ENCODE measurements at regions not wholly inside any gene's neighbourhood (a gene's known extent, or its start where the extent isn't known, plus 50 kb on each side); places are given as distances from the start of the nearest gene placed in this dataset.

DNA sequence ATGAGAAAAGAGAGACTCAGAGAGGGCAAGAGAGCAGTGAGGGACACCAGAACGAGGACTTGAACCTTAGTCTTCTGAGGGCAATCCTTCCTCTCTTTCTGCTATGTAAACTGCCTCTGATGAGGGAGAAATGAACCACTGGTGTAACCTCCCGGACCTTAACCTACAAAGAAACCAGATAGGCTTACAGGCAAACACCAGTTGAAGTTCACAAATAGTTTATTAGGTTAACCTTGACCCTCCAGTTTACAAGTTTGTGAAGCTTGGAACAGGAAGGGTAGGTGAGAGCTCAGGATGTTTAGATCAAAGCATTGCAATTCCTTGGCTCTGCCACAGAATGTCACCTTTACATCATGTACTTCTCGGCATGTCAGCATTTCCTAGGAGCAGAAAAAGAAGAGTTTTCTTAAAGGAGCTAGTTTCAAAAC is 486.4 kb upstream of the SPRED2 start (continued):
- no peak for TF ChIP-seq BRCA1 (CRISPR knock-in tag; IDR thresholded peaks at IDR 0.05)
- TF ChIP-seq, protein P1, sequence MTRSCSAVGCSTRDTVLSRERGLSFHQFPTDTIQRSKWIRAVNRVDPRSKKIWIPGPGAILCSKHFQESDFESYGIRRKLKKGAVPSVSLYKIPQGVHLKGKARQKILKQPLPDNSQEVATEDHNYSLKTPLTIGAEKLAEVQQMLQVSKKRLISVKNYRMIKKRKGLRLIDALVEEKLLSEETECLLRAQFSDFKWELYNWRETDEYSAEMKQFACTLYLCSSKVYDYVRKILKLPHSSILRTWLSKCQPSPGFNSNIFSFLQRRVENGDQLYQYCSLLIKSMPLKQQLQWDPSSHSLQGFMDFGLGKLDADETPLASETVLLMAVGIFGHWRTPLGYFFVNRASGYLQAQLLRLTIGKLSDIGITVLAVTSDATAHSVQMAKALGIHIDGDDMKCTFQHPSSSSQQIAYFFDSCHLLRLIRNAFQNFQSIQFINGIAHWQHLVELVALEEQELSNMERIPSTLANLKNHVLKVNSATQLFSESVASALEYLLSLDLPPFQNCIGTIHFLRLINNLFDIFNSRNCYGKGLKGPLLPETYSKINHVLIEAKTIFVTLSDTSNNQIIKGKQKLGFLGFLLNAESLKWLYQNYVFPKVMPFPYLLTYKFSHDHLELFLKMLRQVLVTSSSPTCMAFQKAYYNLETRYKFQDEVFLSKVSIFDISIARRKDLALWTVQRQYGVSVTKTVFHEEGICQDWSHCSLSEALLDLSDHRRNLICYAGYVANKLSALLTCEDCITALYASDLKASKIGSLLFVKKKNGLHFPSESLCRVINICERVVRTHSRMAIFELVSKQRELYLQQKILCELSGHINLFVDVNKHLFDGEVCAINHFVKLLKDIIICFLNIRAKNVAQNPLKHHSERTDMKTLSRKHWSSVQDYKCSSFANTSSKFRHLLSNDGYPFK (CRISPR knock-in tag; IDR thresholded peaks at IDR 0.05; ENCODE audit: borderline replicate concordance), result no peak
- TF ChIP-seq KLF9 (CRISPR knock-in tag; IDR thresholded peaks at IDR 0.05; ENCODE audit: low read depth), result no peak
- TF ChIP-seq ZNF34 (CRISPR knock-in tag; IDR thresholded peaks at IDR 0.05; ENCODE audit: borderline replicate concordance), result no peak
- no peak for TF ChIP-seq HMGA1 (CRISPR knock-in tag; conservative IDR thresholded peaks at IDR 0.05)
- TF ChIP-seq, protein P2, sequence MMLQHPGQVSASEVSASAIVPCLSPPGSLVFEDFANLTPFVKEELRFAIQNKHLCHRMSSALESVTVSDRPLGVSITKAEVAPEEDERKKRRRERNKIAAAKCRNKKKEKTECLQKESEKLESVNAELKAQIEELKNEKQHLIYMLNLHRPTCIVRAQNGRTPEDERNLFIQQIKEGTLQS (CRISPR knock-in tag; IDR thresholded peaks at IDR 0.05), result no peak
- no peak for TF ChIP-seq EZH2 (conservative IDR thresholded peaks at IDR 0.05; ENCODE audit: low read depth, low read length)
- TF ChIP-seq, protein P3, sequence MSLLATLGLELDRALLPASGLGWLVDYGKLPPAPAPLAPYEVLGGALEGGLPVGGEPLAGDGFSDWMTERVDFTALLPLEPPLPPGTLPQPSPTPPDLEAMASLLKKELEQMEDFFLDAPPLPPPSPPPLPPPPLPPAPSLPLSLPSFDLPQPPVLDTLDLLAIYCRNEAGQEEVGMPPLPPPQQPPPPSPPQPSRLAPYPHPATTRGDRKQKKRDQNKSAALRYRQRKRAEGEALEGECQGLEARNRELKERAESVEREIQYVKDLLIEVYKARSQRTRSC (CRISPR knock-in tag; IDR thresholded peaks at IDR 0.05; ENCODE audit: low read depth), result no peak
- TF ChIP-seq ARNT (IDR thresholded peaks at IDR 0.05), result no peak
- TF ChIP-seq, protein P4, sequence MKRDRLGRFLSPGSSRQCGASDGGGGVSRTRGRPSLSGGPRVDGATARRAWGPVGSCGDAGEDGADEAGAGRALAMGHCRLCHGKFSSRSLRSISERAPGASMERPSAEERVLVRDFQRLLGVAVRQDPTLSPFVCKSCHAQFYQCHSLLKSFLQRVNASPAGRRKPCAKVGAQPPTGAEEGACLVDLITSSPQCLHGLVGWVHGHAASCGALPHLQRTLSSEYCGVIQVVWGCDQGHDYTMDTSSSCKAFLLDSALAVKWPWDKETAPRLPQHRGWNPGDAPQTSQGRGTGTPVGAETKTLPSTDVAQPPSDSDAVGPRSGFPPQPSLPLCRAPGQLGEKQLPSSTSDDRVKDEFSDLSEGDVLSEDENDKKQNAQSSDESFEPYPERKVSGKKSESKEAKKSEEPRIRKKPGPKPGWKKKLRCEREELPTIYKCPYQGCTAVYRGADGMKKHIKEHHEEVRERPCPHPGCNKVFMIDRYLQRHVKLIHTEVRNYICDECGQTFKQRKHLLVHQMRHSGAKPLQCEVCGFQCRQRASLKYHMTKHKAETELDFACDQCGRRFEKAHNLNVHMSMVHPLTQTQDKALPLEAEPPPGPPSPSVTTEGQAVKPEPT (CRISPR knock-in tag; IDR thresholded peaks at IDR 0.05; ENCODE audit: low read depth), result no peak
- TF ChIP-seq, protein P5, sequence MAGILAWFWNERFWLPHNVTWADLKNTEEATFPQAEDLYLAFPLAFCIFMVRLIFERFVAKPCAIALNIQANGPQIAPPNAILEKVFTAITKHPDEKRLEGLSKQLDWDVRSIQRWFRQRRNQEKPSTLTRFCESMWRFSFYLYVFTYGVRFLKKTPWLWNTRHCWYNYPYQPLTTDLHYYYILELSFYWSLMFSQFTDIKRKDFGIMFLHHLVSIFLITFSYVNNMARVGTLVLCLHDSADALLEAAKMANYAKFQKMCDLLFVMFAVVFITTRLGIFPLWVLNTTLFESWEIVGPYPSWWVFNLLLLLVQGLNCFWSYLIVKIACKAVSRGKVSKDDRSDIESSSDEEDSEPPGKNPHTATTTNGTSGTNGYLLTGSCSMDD (CRISPR knock-in tag; IDR thresholded peaks at IDR 0.05), result no peak
- TF ChIP-seq, protein P6, sequence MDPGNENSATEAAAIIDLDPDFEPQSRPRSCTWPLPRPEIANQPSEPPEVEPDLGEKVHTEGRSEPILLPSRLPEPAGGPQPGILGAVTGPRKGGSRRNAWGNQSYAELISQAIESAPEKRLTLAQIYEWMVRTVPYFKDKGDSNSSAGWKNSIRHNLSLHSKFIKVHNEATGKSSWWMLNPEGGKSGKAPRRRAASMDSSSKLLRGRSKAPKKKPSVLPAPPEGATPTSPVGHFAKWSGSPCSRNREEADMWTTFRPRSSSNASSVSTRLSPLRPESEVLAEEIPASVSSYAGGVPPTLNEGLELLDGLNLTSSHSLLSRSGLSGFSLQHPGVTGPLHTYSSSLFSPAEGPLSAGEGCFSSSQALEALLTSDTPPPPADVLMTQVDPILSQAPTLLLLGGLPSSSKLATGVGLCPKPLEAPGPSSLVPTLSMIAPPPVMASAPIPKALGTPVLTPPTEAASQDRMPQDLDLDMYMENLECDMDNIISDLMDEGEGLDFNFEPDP (CRISPR knock-in tag; conservative IDR thresholded peaks at IDR 0.05), result no peak
- TF ChIP-seq GABPB1 (CRISPR knock-in tag; IDR thresholded peaks at IDR 0.05), result peak; percentile 25; the same call in 1 of the 2 replicates
- no peak for TF ChIP-seq ZNF709 (CRISPR knock-in tag; IDR thresholded peaks at IDR 0.05)
- TF ChIP-seq RXRA (CRISPR knock-in tag; IDR thresholded peaks at IDR 0.05), result peak; percentile 37; the same call in 1 of the 2 replicates
- TF ChIP-seq HOXD1 (CRISPR knock-in tag; IDR thresholded peaks at IDR 0.05), result no peak
- no peak for TF ChIP-seq KMT2B (CRISPR knock-in tag; IDR thresholded peaks at IDR 0.05)
- no peak for TF ChIP-seq ZNF703 (CRISPR knock-in tag; IDR thresholded peaks at IDR 0.05; ENCODE audit: borderline replicate concordance)
- no peak for TF ChIP-seq ZNF329 (CRISPR knock-in tag; IDR thresholded peaks at IDR 0.05; ENCODE audit: low read depth)
- no peak for TF ChIP-seq NR1H2 (CRISPR knock-in tag; IDR thresholded peaks at IDR 0.05; ENCODE audit: borderline replicate concordance, low read depth)
- TF ChIP-seq, protein P7, sequence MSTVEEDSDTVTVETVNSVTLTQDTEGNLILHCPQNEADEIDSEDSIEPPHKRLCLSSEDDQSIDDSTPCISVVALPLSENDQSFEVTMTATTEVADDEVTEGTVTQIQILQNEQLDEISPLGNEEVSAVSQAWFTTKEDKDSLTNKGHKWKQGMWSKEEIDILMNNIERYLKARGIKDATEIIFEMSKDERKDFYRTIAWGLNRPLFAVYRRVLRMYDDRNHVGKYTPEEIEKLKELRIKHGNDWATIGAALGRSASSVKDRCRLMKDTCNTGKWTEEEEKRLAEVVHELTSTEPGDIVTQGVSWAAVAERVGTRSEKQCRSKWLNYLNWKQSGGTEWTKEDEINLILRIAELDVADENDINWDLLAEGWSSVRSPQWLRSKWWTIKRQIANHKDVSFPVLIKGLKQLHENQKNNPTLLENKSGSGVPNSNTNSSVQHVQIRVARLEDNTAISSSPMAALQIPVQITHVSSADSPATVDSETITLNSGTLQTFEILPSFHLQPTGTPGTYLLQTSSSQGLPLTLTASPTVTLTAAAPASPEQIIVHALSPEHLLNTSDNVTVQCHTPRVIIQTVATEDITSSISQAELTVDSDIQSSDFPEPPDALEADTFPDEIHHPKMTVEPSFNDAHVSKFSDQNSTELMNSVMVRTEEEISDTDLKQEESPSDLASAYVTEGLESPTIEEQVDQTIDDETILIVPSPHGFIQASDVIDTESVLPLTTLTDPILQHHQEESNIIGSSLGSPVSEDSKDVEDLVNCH (CRISPR knock-in tag; IDR thresholded peaks at IDR 0.05), result no peak
